Brain microvascular endothelial cell (primary cell): ENCODE measurements at regions not wholly inside any gene's neighbourhood (a gene's known extent, or its start where the extent isn't known, plus 50 kb on each side); places are given as distances from the start of the nearest gene placed in this dataset.

Experiments used
- DNase-seq: peaks from one replicate; pipeline ENCODE4 v3.0.0-alpha.2; 2020
- H3K27ac ChIP-seq: fragments of 250-450 bp; sonication (Bioruptor Pico); 2 replicates; pipeline ENCODE4 v1.5.1; 2020; ENCODE audit warnings: mild to moderate bottlenecking, moderate library complexity
- H3K27me3 ChIP-seq: fragments of 250-450 bp; sonication (Bioruptor Pico); replicated peaks from 2 replicates; pipeline ENCODE4 v1.5.1; 2020; ENCODE audit warnings: mild to moderate bottlenecking
- H3K36me3 ChIP-seq: fragments of 250-450 bp; sonication (Bioruptor Pico); replicated peaks from 2 replicates; pipeline ENCODE4 v1.5.1; 2020; ENCODE audit warnings: mild to moderate bottlenecking
- H3K4me3 ChIP-seq: 2 replicates; pipeline ENCODE4 v1.5.1; 2011; ENCODE audit warnings: low read depth, mild to moderate bottlenecking, control low read depth, low read length, moderate library complexity
- in situ Hi-C: cut with HindIII; loops from 2 replicates; pipeline ENCODE4 v1.10.0; 2017; ENCODE audit warnings: low sequenced_read_pairs, low pct_ligation_motif_present
- TF ChIP-seq, protein P1 (sequence below): IDR thresholded peaks from 2 replicates; pipeline ENCODE4 v1.5.1; 2011; ENCODE audit warnings: low read depth, mild to moderate bottlenecking, moderate library complexity, low read length, control low read depth, inconsistent platforms; ENCODE audit errors: missing control alignments

DNA sequence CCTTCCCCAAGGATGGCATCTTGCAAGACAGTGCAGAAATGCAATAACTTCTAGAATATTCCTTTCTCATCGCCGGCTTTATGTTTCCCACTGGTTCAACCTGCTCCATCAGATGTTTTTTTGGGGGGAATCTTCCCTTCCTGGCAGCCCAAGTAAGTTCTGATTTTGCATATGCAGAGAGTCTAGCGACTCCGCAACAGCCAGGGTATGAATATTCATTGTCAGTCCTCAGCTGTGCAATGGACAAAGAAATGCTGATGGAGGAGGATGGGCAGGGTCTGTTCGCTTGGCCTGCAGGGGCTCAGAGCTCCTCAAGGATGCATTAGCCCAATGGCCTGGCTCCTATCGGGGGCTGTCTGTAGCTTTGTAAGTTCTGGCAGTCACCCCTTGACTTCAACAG lies 358.8 kb upstream of the CCL2 start:
- H3K4me3 ChIP-seq = no peak overlapping the region
- no peaks in the 10 kb centered on the region for H3K27me3 ChIP-seq
- H3K27ac ChIP-seq = no peak overlapping the region
- no peaks in the 10 kb centered on the region for H3K36me3 ChIP-seq
- no peak for DNase-seq
- in situ Hi-C loops = no loop called here
- TF ChIP-seq, protein P1, sequence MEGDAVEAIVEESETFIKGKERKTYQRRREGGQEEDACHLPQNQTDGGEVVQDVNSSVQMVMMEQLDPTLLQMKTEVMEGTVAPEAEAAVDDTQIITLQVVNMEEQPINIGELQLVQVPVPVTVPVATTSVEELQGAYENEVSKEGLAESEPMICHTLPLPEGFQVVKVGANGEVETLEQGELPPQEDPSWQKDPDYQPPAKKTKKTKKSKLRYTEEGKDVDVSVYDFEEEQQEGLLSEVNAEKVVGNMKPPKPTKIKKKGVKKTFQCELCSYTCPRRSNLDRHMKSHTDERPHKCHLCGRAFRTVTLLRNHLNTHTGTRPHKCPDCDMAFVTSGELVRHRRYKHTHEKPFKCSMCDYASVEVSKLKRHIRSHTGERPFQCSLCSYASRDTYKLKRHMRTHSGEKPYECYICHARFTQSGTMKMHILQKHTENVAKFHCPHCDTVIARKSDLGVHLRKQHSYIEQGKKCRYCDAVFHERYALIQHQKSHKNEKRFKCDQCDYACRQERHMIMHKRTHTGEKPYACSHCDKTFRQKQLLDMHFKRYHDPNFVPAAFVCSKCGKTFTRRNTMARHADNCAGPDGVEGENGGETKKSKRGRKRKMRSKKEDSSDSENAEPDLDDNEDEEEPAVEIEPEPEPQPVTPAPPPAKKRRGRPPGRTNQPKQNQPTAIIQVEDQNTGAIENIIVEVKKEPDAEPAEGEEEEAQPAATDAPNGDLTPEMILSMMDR = no peak

DNA sequence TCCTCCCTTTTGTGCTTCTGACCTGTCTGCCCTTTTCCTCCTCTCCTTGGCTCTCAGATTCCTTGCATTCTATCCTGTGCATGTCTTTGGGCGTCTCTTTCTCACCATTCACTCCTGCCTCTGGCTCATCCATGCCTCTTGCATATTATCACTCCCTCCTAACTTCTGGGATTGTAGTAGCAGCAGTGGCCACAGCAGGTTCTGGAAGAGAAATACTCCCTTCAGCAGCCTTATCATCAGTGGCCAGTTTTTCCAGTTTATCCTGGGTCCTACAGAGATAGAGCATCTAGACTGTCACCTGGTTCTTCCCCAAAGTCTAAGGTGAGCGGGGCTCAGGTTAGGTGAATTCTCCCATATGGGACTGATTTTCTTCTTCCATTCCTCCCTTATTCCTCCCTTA lies 354.0 kb upstream of the CCL2 start:
- TF ChIP-seq, protein P1 = no peak
- in situ Hi-C loops = no loop called here

DNA sequence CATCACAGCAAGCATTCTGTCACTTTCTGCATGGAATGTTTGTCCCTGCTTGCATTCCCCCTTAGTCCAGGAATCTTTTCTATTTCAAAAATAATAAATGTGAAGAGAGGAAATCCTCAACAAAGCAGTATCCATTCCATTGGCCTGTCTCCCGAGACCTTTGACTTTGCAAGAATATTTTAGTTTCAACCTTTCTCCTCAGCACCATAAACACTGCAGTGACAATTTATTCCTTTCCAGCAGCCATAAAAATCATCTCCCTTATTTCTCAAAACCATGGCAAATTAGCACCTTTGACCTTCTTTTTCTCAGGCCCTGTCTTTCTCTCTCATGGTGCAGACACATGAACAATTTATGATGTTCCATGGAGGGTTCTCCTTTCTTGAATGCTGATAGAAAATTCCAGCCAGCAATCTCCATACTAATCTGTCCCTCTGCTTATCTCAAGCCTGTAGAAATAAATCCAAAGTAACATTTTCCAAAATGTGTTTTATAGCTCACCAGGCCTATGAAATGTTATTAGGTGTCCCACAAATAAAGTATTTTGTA lies 352.1 kb upstream of the CCL2 start:
- Histone ChIP-seq H3K27ac (no peak overlapping the region), H3K4me3 (no peak overlapping the region), H3K36me3 (no peaks in the 10 kb centered on the region), H3K27me3 (no peaks in the 10 kb centered on the region)
- TF ChIP-seq, protein P1 = no peak
- in situ Hi-C loops = no loop called here
- DNase-seq = no peak

More for the DNA sequence above, 354.0 kb upstream of the CCL2 start:
- Histone ChIP-seq H3K27me3 (no peaks in the 10 kb centered on the region), H3K4me3 (no peak overlapping the region), H3K27ac (no peak overlapping the region), H3K36me3 (no peaks in the 10 kb centered on the region)
- DNase-seq = no peak

DNA sequence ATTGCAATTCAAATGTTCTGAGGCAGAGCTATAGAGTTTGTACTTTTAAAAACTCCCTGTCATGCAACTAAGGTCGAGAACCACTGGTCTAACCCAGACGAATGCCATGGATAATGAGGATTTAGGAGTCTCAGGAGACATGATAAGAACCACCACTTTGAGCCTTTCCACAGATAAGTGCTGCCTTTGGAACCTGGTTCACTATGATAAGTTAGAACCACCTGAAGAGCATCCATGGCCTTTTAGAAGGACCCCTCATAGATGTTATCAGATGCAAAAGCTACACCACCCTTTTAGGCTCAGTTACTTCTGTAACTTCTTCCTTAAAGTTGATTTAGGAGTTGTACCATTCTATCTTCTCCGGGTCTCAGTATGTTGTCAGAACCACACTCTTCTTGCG lies 350.6 kb upstream of the CCL2 start:
- TF ChIP-seq, protein P1 = no peak
- in situ Hi-C loops = no loop called here
- DNase-seq = no peak
- H3K4me3 ChIP-seq = no peak overlapping the region
- H3K36me3 ChIP-seq = no peaks in the 10 kb centered on the region
- no peak overlapping the region for H3K27ac ChIP-seq
- no peaks in the 10 kb centered on the region for H3K27me3 ChIP-seq

DNA sequence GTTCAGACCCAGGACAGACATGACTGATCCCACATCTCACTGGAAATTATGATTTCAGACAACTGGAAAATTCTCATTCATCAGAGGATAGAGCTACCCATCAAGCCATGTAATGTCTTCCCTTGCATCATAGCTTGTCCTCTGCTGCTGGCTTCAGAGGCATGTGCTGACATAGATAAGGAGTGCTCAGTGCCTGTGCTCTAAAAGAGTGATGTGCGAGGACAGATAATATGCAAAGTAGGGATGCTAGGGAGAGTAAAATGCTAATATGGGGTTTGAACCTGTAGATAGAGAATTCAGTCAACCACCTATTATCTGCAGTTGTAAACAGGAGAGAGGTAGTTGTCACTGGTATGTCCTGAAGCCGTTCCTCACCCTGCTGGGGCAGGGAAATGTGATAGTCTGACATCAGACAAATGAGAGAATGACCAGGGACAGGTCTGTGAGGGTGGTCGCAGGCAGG lies 349.7 kb upstream of the CCL2 start:
- no peak for DNase-seq
- Histone ChIP-seq H3K27me3 (no peaks in the 10 kb centered on the region), H3K27ac (no peak overlapping the region), H3K36me3 (no peaks in the 10 kb centered on the region), H3K4me3 (no peak overlapping the region)
- in situ Hi-C loops = no loop called here
- TF ChIP-seq, protein P1 = no peak
